HG02938 (cell line): ENCODE measurements at regions not wholly inside any gene's neighbourhood (a gene's known extent, or its start where the extent isn't known, plus 50 kb on each side); places are given as distances from the start of the nearest gene placed in this dataset.
A peak's percentile ranks its signal among the peaks of the same experiment; 100 is the strongest.
"Not testable (repeated sequence)": the region's sequence is repeated elsewhere in the genome, so short reads cannot be mapped to it uniquely, and the experiment has no call there.

Experiments
- ATAC-seq: cut with Tn5 transposase; IDR thresholded peaks from one replicate; pipeline ENCODE4 v1.9.1; 2021; ENCODE audit warnings: mild to moderate bottlenecking, moderate library complexity; ENCODE audit not compliant: unreplicated experiment

- ATAC-seq, result peak; percentile 80
Measured at GRCh38 chr16:10312784-10313724, 72.8 kb upstream of the ATF7IP2 start.

- no peak for ATAC-seq
Measured at GRCh38 chr16:10314317-10314716, 71.5 kb upstream of the ATF7IP2 start.

GRCh38 chr16:10314811-10315210 lies 71.0 kb upstream of the ATF7IP2 start:
- ATAC-seq, result no peak

- ATAC-seq, result no peak
Measured at GRCh38 chr16:10317425-10318001, 68.3 kb upstream of the ATF7IP2 start.

GRCh38 chr16:10318798-10319500 lies 66.9 kb upstream of the ATF7IP2 start:
- no peak for ATAC-seq

GRCh38 chr16:10321407-10322387 lies 64.2 kb upstream of the ATF7IP2 start:
- no peak for ATAC-seq

GRCh38 chr16:10322723-10323527 lies 62.9 kb upstream of the ATF7IP2 start:
- no peak for ATAC-seq

GRCh38 chr16:10323528-10323869 lies 62.4 kb upstream of the ATF7IP2 start:
- no peak for ATAC-seq

- ATAC-seq, result no peak
Measured at GRCh38 chr16:10324210-10324609, 61.7 kb upstream of the ATF7IP2 start.

GRCh38 chr16:10325783-10326543 lies 59.9 kb upstream of the ATF7IP2 start:
- ATAC-seq, result no peak

GRCh38 chr16:10326647-10327046 lies 59.2 kb upstream of the ATF7IP2 start:
- no peak for ATAC-seq

GRCh38 chr16:10328291-10328690 lies 57.6 kb upstream of the ATF7IP2 start:
- not testable (repeated sequence) for ATAC-seq

GRCh38 chr16:10332241-10332640 lies 53.6 kb upstream of the ATF7IP2 start:
- no peak for ATAC-seq

GRCh38 chr16:10332775-10333174 lies 53.1 kb upstream of the ATF7IP2 start:
- no peak for ATAC-seq

GRCh38 chr16:10333321-10334032 lies 52.4 kb upstream of the ATF7IP2 start:
- no peak for ATAC-seq

- no peak for ATAC-seq
Measured at GRCh38 chr16:10335681-10336080, 50.2 kb upstream of the ATF7IP2 start.
